Activated CD4-positive, CD25-positive, alpha-beta regulatory T cell treated with anti-CD3 and anti-CD28 coated beads, Interleukin-2, amount 50 U/mL, for 24 hours (primary cell): ENCODE measurements at regions not wholly inside any gene's neighbourhood (a gene's known extent, or its start where the extent isn't known, plus 50 kb on each side); places are given as distances from the start of the nearest gene placed in this dataset.
"Not testable (repeated sequence)": the region's sequence is repeated elsewhere in the genome, so short reads cannot be mapped to it uniquely, and the experiment has no call there.

Experiments used
- ATAC-seq, 2 donors: fragments of 150-1000 bp; cut with Tn5 transposase; one replicate each; pipeline ENCODE4 v1.10.0; 2021; ENCODE audit warnings: mild to moderate bottlenecking in 1 of 2, moderate library complexity in 1 of 2

GRCh38 chr2:234272069-234272850 lies 221.8 kb downstream of the SPP2 start:
- peak in 1 of 2 donors; percentile 54 for ATAC-seq

GRCh38 chr2:234271338-234271737 lies 220.8 kb downstream of the SPP2 start:
- no peak for ATAC-seq

DNA sequence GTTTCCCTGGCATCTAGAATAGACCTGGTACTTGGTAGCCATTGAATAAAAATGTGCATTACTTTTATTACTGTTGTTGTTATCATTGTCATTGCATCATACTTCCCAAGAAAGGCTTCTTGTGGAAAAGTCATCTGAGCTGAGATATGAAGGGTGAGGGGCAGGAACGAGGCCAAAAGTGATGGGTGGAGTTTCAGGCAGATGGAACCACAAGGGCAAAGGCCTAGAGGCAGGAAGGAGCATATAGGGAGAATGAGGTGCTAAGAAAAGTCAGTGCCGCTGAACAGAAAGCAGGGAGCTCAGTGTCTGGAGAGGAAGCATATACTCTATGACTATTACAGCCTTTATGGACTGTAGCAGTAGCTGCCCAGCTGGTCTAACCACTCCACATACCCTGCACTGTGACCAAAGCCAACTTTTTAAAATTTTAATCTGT lies 219.3 kb downstream of the SPP2 start:
- no peak for ATAC-seq

GRCh38 chr2:234267534-234267933 lies 217.0 kb downstream of the SPP2 start:
- ATAC-seq: no peak

GRCh38 chr2:234266952-234267351 lies 216.4 kb downstream of the SPP2 start:
- ATAC-seq: no peak

DNA sequence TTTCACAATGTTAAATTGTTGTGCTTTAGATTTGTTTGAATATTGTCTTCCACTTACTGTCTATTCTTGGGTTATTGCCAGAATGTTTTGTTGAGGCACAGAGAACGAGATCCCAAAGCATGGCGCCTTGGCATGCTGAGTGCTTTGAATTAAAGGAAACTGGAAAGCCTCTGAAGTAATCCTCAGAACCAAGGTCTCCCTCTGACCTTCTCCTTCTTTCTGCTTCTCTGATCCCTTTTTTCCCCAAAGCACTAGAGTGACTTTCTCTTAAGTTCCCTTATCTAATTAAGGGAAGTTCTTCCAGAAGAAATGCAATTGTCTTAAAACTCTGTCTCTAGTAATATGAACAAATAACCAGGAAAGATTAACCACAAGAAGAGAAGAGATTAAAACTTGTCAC lies 214.7 kb downstream of the SPP2 start:
- no peak for ATAC-seq

DNA sequence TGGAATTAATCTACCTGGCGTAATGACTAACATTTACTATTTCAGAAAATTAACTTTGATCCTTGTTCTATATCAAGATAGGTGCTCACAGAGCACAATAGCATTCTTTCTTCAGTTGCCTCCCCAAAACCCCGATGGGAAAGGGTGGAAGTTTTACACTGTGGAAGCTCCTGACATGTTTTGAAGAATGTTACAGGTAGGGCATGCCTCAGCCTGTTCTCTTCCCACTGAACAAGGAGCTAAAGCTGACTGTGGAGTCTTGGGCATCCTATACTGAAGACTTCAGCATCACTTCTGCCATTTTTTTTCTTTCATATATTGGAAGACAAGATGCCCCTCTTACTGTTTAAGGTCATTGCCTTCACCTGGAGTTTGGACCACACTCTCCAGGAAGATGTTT lies 211.2 kb downstream of the SPP2 start:
- no peak for ATAC-seq

GRCh38 chr2:234259440-234259839 lies 208.9 kb downstream of the SPP2 start:
- no peak for ATAC-seq

DNA sequence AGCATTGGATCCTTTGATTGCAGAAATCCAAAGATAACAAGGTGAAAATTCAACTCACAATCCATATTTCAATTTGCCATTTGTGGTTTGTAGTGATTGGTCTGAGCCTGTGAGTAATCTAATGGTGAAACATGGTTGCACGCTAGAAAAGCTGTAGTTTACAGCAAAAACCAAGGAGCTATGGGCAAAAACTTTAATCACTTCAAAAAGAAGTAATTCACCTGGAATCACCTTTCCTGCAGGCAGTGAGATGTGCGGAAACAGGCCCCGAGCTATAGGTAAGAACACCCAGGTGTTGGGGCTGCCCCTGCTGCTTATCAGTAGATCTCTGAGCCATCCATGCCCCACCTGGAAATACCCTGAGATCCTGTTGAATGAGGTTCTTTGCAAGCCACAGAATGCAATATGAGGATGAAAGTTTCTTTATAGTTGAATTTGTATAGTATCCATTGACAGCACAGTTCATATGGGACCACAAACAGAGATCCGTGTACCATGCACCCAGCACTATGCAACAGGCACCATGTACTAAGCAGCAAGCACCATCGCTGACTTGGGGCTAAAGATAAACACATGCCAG lies 208.2 kb downstream of the SPP2 start:
- ATAC-seq: peak in 1 of 2 donors; percentile 33

- peak in 1 of 2 donors; percentile 60 for ATAC-seq
These were observed 207.5 kb downstream of the SPP2 start for GRCh38 chr2:234257859-234258561.

- ATAC-seq: no peak
These were observed 206.0 kb downstream of the SPP2 start for GRCh38 chr2:234256516-234256915.

DNA sequence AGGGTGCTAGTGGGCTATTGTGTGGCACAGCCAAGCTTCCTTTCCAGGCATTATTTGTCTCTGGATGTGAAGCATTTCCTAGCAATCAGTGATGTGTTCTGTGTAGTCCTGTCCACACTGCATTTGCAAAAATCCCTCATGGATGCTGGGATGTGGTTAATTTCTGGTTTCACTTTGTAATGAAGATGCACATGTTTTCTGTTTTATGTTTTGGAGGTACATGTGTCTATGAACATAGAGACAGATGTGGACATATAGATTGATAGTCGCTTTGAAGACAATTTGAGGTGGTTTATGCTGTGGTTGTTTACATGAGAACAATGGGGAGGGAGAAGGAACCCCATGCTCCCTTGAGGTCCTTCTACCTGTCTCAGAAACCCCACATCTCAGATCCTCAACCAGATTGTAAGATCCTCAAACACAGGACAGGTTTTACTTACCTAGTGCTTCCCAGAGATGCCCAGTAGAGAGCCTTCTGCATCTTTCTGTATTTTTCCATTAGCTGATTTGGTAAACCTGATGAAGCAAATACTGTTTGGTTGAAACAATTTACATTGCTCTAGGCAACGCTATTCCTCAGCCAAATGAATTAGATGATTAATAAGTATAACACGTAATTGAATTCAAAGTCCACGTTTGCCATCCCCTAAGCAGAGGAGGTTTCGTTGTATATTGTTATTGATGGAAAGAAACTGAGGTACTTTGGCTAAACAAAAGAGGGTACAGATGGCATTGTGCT lies 204.4 kb downstream of the SPP2 start:
- no peak for ATAC-seq

DNA sequence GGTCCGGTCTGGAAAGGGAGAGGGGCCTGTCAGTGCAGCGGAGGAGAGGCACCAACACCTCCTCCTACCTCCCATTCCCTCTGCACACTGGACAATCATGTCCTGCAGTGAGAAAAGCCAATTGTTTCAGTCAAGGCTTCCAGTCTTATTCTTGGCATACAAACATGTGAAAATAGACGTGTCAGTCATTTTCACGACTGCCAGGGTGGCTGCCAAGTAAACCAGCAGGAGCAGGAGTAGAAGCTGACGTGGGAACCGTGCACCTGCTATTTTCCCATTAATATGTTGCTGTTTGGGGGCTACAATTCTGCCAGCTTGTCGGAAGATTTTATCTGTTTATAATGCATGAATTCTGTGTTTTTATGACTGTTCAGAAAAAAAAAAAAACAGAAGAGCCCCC lies 202.3 kb downstream of the SPP2 start:
- ATAC-seq: no peak

GRCh38 chr2:234251326-234252271 lies 201.1 kb downstream of the SPP2 start:
- ATAC-seq: no peak

- ATAC-seq: no peak
These were observed 200.4 kb downstream of the SPP2 start for GRCh38 chr2:234250926-234251325.

DNA sequence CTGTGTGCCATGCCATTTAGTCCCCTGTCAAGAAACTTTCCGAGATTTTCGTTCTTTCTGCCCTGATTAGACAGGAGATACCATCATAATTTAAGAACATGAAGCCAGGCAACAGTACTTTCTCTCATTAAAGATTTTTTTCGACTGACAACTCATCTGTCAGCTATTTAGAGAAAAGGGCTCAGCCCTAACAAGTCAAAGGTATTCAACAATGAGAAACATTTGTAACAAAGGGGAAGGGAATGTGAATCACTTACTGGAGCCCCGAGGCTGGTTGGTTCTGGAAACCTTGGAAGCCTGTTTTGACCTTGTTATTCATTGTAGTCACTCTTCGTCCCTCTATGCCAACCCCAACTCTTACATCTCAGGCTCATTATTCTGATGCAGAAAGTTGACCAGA lies 199.4 kb downstream of the SPP2 start:
- no peak for ATAC-seq

GRCh38 chr2:234249034-234249735 lies 198.7 kb downstream of the SPP2 start:
- no peak for ATAC-seq

GRCh38 chr2:234248213-234248710 lies 197.8 kb downstream of the SPP2 start:
- not testable (repeated sequence) for ATAC-seq

- no peak for ATAC-seq
These were observed 197.1 kb downstream of the SPP2 start for GRCh38 chr2:234247453-234248180.

- no peak for ATAC-seq
These were observed 195.4 kb downstream of the SPP2 start for GRCh38 chr2:234245945-234246344.
